BJ (cell line): ENCODE measurements at regions not wholly inside any gene's neighbourhood (a gene's known extent, or its start where the extent isn't known, plus 50 kb on each side); places are given as distances from the start of the nearest gene placed in this dataset.
"Not testable (repeated sequence)": the region's sequence is repeated elsewhere in the genome, so short reads cannot be mapped to it uniquely, and the experiment has no call there.

ENCODE experiments used
- CTCF ChIA-PET: fragments of 350-600 bp; formaldehyde crosslinking; extraction: SDS; loops from one replicate; lab custom pipeline; 2021; ENCODE audit warnings: antibody characterized with exemption, inconsistent platforms; lab: Yijun Ruan, JAX
- POLR2A ChIA-PET: fragments of 300-600 bp; sonication (Branson Sonifier 250); formaldehyde crosslinking; extraction: SDS; loops from one replicate; lab custom pipeline; 2021; ENCODE audit warnings: antibody characterized with exemption; lab: Charles Lee
- DNase-seq: peaks from one replicate; pipeline ENCODE4 v3.0.0-alpha.2; 2011; ENCODE audit warnings: low read depth
- H3K27me3 ChIP-seq: 2 replicates; pipeline ENCODE4 v1.6.0; 2011; ENCODE audit warnings: low read length; ENCODE audit not compliant: control insufficient read depth, insufficient read depth
- H3K36me3 ChIP-seq: 2 replicates; pipeline ENCODE4 v1.5.1; 2011; ENCODE audit warnings: low read length; ENCODE audit not compliant: control insufficient read depth, insufficient read depth
- H3K4me3 ChIP-seq: 2 replicates; pipeline ENCODE4 v1.5.1; 2011; ENCODE audit warnings: low read depth, mild to moderate bottlenecking, control low read depth, low read length
- TF ChIP-seq, protein P1 (sequence below): IDR thresholded peaks from 2 replicates; pipeline ENCODE4 v1.5.1; 2011; ENCODE audit warnings: low read depth, mild to moderate bottlenecking, control low read depth, inconsistent platforms, low read length, moderate library complexity; ENCODE audit not compliant: insufficient read depth

DNA sequence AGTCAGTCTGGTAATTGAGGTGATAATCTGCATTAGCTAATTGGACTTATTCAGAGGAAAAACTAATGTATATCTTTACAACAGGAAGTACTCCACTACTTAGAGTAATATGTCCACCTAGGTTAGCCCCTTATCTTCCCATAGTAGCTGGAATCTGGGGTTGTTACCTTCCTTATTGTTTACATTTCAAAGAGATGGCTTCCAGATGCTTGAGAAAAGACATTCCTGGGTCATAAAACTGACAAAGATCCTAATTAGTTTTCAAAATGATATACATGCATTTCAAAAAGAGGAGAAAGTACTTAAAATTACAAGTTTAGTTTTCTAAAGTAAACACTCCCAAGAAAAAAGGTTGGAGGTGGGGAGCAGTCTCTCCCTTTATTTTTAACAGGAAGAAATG, 78.1 kb downstream of the RPL10L start:
- ChIA-PET CTCF (no interaction called here), POLR2A (no interaction called here)
- TF ChIP-seq, protein P1, sequence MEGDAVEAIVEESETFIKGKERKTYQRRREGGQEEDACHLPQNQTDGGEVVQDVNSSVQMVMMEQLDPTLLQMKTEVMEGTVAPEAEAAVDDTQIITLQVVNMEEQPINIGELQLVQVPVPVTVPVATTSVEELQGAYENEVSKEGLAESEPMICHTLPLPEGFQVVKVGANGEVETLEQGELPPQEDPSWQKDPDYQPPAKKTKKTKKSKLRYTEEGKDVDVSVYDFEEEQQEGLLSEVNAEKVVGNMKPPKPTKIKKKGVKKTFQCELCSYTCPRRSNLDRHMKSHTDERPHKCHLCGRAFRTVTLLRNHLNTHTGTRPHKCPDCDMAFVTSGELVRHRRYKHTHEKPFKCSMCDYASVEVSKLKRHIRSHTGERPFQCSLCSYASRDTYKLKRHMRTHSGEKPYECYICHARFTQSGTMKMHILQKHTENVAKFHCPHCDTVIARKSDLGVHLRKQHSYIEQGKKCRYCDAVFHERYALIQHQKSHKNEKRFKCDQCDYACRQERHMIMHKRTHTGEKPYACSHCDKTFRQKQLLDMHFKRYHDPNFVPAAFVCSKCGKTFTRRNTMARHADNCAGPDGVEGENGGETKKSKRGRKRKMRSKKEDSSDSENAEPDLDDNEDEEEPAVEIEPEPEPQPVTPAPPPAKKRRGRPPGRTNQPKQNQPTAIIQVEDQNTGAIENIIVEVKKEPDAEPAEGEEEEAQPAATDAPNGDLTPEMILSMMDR, result no peak
- Histone ChIP-seq H3K4me3 (no peak overlapping the region), H3K27me3 (no peaks in the 10 kb centered on the region), H3K36me3 (no peaks in the 10 kb centered on the region)
- no peak for DNase-seq

DNA sequence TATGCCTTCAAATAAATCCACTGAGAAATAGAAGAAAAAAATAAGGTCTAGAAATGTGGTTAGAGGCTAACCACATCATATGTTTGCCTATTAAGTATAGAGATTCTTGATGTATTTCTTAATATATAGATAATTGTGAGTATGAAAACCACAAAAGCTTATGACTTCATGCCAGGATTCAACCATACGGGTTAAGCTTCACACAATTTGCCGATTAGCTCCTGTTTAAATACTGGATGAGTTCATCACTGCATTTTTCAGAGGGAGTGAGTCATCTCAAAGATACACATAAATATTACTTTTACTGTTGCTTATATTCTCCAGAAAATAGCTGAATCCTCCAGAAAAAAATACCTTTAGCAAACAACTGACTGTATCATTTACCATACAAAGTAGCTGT, 79.6 kb downstream of the RPL10L start:
- TF ChIP-seq, protein P1, result no peak
- H3K4me3 ChIP-seq, result no peak overlapping the region
- no peaks in the 10 kb centered on the region for H3K36me3 ChIP-seq
- ChIA-PET POLR2A (no interaction called here), CTCF (no interaction called here)
- no peak for DNase-seq
- H3K27me3 ChIP-seq, result no peaks in the 10 kb centered on the region

DNA sequence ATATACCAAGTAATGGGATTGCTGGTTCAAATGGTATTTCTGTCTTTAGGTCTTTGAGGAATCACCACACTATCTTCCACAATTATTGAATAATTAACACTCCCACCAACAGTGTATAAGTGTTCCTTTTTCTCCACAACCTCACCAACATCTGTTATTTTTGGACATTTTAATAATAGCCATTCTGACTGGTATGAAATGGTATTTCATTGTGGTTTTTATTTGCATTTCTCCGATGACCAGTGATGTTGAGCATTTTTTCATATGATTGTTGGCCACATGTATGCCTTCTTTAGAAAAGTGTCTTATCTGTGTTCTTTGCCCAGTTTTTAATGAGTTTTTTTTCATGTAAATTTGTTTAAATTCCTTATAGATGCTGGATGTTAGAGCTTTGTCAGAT, 83.4 kb downstream of the RPL10L start:
- POLR2A ChIA-PET, H3K27me3 ChIP-seq, CTCF ChIA-PET, DNase-seq, H3K36me3 ChIP-seq, H3K4me3 ChIP-seq: not testable (repeated sequence)

DNA sequence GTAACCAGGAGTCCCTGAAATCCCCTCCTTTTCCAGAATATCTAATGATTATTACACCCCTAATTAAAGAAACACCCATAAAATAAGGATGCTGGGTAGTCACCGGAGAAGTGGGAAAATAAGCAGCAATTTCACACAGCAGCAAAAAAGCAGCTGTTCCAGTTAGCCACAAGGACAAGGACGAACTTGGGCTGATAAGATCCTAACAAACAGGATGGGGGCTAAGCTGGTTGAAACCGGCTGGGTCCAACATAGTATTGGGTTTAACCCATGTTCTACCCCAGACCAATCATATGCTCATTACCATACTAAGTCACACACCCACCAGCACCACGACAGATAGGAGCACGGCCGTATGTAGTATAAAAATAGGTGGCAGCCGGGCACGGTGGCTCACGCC, 100.7 kb downstream of the RPL10L start:
- TF ChIP-seq, protein P1, result no peak
- ChIA-PET POLR2A (no interaction called here), CTCF (no interaction called here)
- no peak for DNase-seq
- H3K27me3 ChIP-seq, result no peaks in the 10 kb centered on the region
- H3K4me3 ChIP-seq, result no peak overlapping the region
- H3K36me3 ChIP-seq, result no peaks in the 10 kb centered on the region

DNA sequence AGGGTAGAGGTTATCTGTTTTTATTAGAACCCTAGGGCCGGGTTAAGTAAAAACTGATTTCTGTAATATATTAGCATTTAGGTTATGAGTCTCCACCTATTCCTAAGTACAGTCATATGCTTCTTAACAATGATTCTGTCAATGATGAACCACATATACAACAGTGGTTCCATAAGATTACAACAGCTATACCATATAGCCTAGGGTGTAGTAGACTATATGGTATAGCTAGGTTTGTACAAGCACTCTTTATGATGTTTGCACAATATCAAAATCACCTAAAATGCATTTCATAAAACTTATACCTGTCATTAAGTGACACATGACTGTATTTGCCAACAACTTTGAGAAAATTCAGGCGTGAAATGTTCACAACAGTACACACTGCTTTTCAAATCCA, 110.6 kb downstream of the RPL10L start:
- no peak overlapping the region for H3K4me3 ChIP-seq
- TF ChIP-seq, protein P1, result no peak
- DNase-seq, result no peak
- ChIA-PET CTCF (no interaction called here), POLR2A (no interaction called here)
- no peaks in the 10 kb centered on the region for H3K27me3 ChIP-seq
- no peaks in the 10 kb centered on the region for H3K36me3 ChIP-seq

DNA sequence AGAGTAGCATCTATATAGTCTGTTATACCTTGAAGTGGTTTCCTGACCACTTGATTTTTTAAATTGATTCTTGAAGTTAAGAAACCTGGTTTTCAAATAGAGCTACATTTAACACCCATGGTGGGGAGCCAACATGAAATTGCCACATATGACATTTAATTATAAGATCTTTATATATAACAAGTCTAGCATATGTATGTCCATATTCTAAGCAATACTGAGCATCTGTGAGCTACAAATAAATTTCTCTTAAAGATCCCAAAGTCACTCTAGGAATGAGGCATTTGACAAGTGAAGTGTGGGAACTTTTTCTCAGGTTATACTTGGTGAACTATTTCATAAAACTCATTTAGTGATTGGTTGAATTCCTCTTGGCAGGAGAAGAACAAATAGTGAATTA, 132.5 kb downstream of the RPL10L start:
- Histone ChIP-seq H3K4me3 (no peak overlapping the region), H3K27me3 (no peaks in the 10 kb centered on the region), H3K36me3 (no peaks in the 10 kb centered on the region)
- ChIA-PET POLR2A (no interaction called here), CTCF (no interaction called here)
- TF ChIP-seq, protein P1, result no peak
- no peak for DNase-seq

DNA sequence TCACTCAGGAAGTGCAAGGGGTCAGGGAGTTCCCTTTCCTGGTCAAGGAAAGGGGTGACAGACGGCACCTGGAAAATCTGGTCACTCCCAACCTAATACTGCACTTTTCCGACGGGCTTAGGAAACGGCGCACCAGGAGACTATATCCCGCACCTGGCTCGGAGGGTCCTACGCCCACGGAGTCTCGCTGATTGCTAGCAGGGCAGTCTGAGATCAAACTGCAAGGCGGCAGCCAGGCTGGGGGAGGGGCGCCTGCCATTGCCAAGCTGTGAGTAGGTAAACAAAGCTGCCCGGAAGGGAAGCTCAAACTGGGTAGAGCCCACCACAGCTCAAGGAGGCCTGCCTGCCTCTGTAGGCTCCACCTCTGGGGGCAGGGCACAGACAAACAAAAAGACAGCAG, 142.8 kb downstream of the RPL10L start:
- CTCF ChIA-PET, H3K36me3 ChIP-seq, DNase-seq, H3K27me3 ChIP-seq, H3K4me3 ChIP-seq, POLR2A ChIA-PET: not testable (repeated sequence)
